ENCODE measurements at regions not wholly inside any gene's neighbourhood (a gene's known extent, or its start where the extent isn't known, plus 50 kb on each side); places are given as distances from the start of the nearest gene placed in this dataset.

DNA sequence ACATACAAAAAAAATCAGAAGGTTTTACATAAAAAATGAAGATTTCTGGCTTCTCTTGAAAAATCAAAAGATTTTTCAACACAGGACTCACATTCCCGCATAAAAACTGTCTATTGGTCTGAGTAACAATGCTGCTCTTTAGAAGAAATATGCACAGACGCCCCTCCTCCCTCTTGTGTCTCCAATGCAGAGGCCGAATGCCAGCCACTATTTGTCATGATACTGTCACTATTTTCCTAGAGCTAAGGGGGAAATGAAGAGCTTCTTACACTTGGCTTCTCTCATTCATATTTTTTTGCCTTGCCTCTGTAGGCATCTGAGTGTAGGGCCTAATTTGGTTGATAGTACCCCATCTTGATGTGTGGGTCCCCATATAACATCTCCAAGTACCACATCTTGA lies 98.0 kb downstream of the BBS10 start:
- Histone ChIP-seq H3K4me2 (ENCODE audit: low read length) (no peak overlapping the region), H3K4me3 (ENCODE audit: low read depth, low read length, poor library complexity, severe bottlenecking) (no peak overlapping the region), H3K36me3 (ENCODE audit: insufficient read depth, low read length) (no peaks in the 10 kb centered on the region), H3K79me2 (ENCODE audit: insufficient read depth, low read length) (no peaks in the 10 kb centered on the region), H3K9me3 (ENCODE audit: low read length) (no peaks in the 10 kb centered on the region), H3K27me3 (ENCODE audit: insufficient read depth, low read length) (no peaks in the 10 kb centered on the region), H3K9ac (ENCODE audit: low read length) (no peak overlapping the region), H3K27ac (ENCODE audit: low read depth, low read length, poor library complexity, severe bottlenecking) (no peak overlapping the region), H3K9me2 (ENCODE audit: low read depth, low read length) (no peaks in the 10 kb centered on the region), H2AFZ (ENCODE audit: low read length) (no peak overlapping the region), H3F3A (ENCODE audit: insufficient read depth, low read length) (no peaks in the 10 kb centered on the region), H3K4me1 (ENCODE audit: insufficient read depth, low read length, severe bottlenecking) (no peaks in the 10 kb centered on the region), H4K20me1 (ENCODE audit: insufficient read depth, low read length) (no peaks in the 10 kb centered on the region)
- no peak for TF ChIP-seq EZH2 (IDR thresholded peaks at IDR 0.05; ENCODE audit: borderline replicate concordance, low read length)
- TF ChIP-seq, protein P1, sequence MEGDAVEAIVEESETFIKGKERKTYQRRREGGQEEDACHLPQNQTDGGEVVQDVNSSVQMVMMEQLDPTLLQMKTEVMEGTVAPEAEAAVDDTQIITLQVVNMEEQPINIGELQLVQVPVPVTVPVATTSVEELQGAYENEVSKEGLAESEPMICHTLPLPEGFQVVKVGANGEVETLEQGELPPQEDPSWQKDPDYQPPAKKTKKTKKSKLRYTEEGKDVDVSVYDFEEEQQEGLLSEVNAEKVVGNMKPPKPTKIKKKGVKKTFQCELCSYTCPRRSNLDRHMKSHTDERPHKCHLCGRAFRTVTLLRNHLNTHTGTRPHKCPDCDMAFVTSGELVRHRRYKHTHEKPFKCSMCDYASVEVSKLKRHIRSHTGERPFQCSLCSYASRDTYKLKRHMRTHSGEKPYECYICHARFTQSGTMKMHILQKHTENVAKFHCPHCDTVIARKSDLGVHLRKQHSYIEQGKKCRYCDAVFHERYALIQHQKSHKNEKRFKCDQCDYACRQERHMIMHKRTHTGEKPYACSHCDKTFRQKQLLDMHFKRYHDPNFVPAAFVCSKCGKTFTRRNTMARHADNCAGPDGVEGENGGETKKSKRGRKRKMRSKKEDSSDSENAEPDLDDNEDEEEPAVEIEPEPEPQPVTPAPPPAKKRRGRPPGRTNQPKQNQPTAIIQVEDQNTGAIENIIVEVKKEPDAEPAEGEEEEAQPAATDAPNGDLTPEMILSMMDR (IDR thresholded peaks at IDR 0.05; ENCODE audit: low read length), result no peak

DNA sequence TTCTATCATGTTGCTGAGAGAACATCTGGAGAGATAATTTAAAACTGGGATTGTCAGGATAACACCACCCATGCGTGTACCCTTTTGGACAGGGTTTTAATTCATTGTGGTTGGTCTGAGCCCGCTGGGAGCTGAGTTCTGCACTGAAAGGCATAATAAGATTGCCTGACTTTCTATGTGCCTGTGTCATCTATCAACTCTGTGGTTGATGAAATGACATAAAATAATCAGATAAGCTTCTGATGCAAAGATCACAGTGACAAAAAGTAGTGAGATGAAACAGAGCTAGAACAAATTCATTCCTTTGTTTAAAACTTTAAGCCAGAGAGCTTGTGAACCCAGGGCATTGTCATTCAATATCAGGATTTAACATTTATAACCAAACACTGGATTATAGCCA lies 98.7 kb downstream of the BBS10 start:
- no peak overlapping the region for H3K27ac ChIP-seq (ENCODE audit: low read depth, low read length, poor library complexity, severe bottlenecking)
- TF ChIP-seq, protein P1 (IDR thresholded peaks at IDR 0.05; ENCODE audit: low read length), result no peak
- H3K27me3 ChIP-seq (ENCODE audit: insufficient read depth, low read length), result no peaks in the 10 kb centered on the region
- no peak overlapping the region for H3K4me2 ChIP-seq (ENCODE audit: low read length)
- H3K36me3 ChIP-seq (ENCODE audit: insufficient read depth, low read length), result no peaks in the 10 kb centered on the region
- H3K9ac ChIP-seq (ENCODE audit: low read length), result no peak overlapping the region
- no peaks in the 10 kb centered on the region for H4K20me1 ChIP-seq (ENCODE audit: insufficient read depth, low read length)
- H3K9me2 ChIP-seq (ENCODE audit: low read depth, low read length), result no peaks in the 10 kb centered on the region
- H3K4me3 ChIP-seq (ENCODE audit: low read depth, low read length, poor library complexity, severe bottlenecking), result no peak overlapping the region
- H2AFZ ChIP-seq (ENCODE audit: low read length), result no peak overlapping the region
- H3K79me2 ChIP-seq (ENCODE audit: insufficient read depth, low read length), result no peaks in the 10 kb centered on the region
- H3K9me3 ChIP-seq (ENCODE audit: low read length), result no peaks in the 10 kb centered on the region
- H3F3A ChIP-seq (ENCODE audit: insufficient read depth, low read length), result no peaks in the 10 kb centered on the region
- no peaks in the 10 kb centered on the region for H3K4me1 ChIP-seq (ENCODE audit: insufficient read depth, low read length, severe bottlenecking)

DNA sequence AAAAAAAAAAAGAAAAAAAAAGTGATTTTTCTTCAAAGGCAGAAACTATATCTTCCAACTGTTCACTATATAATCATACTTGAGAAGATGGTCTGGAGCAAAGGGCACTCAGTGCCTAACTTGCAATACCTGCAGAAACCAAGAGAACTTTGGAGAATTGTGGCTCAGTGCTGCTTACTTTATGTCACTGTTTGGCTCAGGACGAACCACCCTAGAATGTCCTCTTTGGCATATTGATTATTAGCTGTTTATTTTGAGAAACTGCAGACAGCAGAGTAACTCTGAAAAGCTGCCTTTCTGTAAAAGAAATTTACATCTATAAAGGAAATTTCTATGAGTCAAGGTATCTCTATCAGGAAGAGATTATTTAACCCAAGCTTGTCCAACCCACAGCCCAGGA lies 100.2 kb downstream of the BBS10 start:
- H3K27me3 ChIP-seq (ENCODE audit: insufficient read depth, low read length), result no peaks in the 10 kb centered on the region
- no peaks in the 10 kb centered on the region for H3K79me2 ChIP-seq (ENCODE audit: insufficient read depth, low read length)
- TF ChIP-seq, protein P1 (IDR thresholded peaks at IDR 0.05; ENCODE audit: low read length), result no peak
- no peak for TF ChIP-seq EZH2 (IDR thresholded peaks at IDR 0.05; ENCODE audit: borderline replicate concordance, low read length)

More for the DNA sequence above, 100.2 kb downstream of the BBS10 start:
- H3K27ac ChIP-seq (ENCODE audit: low read depth, low read length, poor library complexity, severe bottlenecking), result no peak overlapping the region
- no peak overlapping the region for H3K4me3 ChIP-seq (ENCODE audit: low read depth, low read length, poor library complexity, severe bottlenecking)
- H3F3A ChIP-seq (ENCODE audit: insufficient read depth, low read length), result no peaks in the 10 kb centered on the region
- no peaks in the 10 kb centered on the region for H3K9me3 ChIP-seq (ENCODE audit: low read length)
- H4K20me1 ChIP-seq (ENCODE audit: insufficient read depth, low read length), result no peaks in the 10 kb centered on the region
- no peak overlapping the region for H3K4me2 ChIP-seq (ENCODE audit: low read length)
- no peak overlapping the region for H3K9ac ChIP-seq (ENCODE audit: low read length)
- H3K4me1 ChIP-seq (ENCODE audit: insufficient read depth, low read length, severe bottlenecking), result no peaks in the 10 kb centered on the region
- no peak overlapping the region for H2AFZ ChIP-seq (ENCODE audit: low read length)
- H3K36me3 ChIP-seq (ENCODE audit: insufficient read depth, low read length), result no peaks in the 10 kb centered on the region
- no peaks in the 10 kb centered on the region for H3K9me2 ChIP-seq (ENCODE audit: low read depth, low read length)
